Aorta (tissue), 5 donors: ENCODE measurements at regions not wholly inside any gene's neighbourhood (a gene's known extent, or its start where the extent isn't known, plus 50 kb on each side); places are given as distances from the start of the nearest gene placed in this dataset.

ENCODE experiments used
- ATAC-seq: fragments of 200-7000 bp; cut with Tn5 transposase; one replicate; pipeline ENCODE4 v1.9.1; 2022; ENCODE audit warnings: moderate library complexity; ENCODE audit not compliant: low FRiP score
- DNase-seq, 2 donors: peaks; one replicate each; pipeline ENCODE4 v3.0.0-alpha.2; 2020
- H3K27ac ChIP-seq, 2 donors: one replicate each; pipeline ENCODE4 v1.5.1; 2013; ENCODE audit warnings: low read length in 2 of 2, mild to moderate bottlenecking in 2 of 2, moderate library complexity in 2 of 2, control low read depth in 1 of 2, inconsistent platforms in 1 of 2, low read depth in 1 of 2
- H3K27me3 ChIP-seq, 2 donors: one replicate each; pipeline ENCODE4 v1.6.1; 2013; ENCODE audit warnings: control low read depth in 1 of 2, low read length in 1 of 2, mild to moderate bottlenecking in 1 of 2, moderate library complexity in 1 of 2; ENCODE audit not compliant: insufficient read depth in 2 of 2, control insufficient read depth in 1 of 2
- H3K36me3 ChIP-seq, 2 donors: one replicate each; pipeline ENCODE4 v1.6.1; 2013; ENCODE audit warnings: control low read depth in 1 of 2, low read length in 1 of 2, mild to moderate bottlenecking in 1 of 2; ENCODE audit not compliant: insufficient read depth in 2 of 2, control insufficient read depth in 1 of 2
- H3K4me1 ChIP-seq, 2 donors: one replicate each; pipeline ENCODE4 v1.6.1; 2013; ENCODE audit warnings: low read length in 2 of 2, control low read depth in 1 of 2, mild to moderate bottlenecking in 1 of 2, moderate library complexity in 1 of 2; ENCODE audit not compliant: insufficient read depth in 2 of 2, control insufficient read depth in 1 of 2
- H3K4me3 ChIP-seq, 2 donors: one replicate each; pipeline ENCODE4 v1.5.1; 2013; ENCODE audit warnings: low read length in 2 of 2, control low read depth in 1 of 2, mild to moderate bottlenecking in 1 of 2
- H3K9me3 ChIP-seq: one replicate; pipeline ENCODE4 v1.6.1; 2013; ENCODE audit warnings: mild to moderate bottlenecking, low read length; ENCODE audit not compliant: control insufficient read depth
- WGBS, 2 donors: extraction: QIAGEN DNeasy Blood & Tissue Kit; methylation state at CpG; one replicate each; pipeline ENCODE4 v1.1.7; 2013; 5-methylcytosine and 5-hydroxymethylcytosine counted together
- intact Hi-C, 2 donors: fragments of 100-400 bp; cut with DNase I; formaldehyde crosslinking; loops; one replicate each; pipeline versions ENCODE4 v1.14.2 to v1.15.0; 2022
- donor health status: healthy with polysubstance abuse.
- donor health status: Bipolar disorder and iron deficiency.
- donor health status: DM: no; HTN: no; CAD: no.
- donor health status: DM: no; HTN: no; CAD: no.
- donor health status: DM: yes; HTN: yes; CAD: no.

DNA sequence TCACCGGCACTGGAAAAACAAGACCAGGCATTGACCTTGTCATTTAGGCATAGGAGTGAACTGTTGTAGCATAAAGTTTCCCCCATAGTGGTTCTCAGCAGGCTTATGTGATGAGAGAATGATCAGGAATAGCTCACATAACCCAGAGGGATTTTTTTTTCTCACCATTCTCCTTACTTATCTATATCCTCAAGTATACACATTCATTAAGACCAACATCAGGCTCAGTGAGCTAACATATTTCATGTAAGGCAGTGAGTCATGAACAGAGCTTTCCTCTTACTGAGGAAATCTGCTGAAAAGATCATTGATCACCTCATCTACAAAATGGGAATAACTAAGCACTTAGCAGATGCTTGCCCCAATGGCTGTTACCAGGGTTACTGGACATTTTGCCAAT lies 396.6 kb upstream of the TMCO5A start:
- intact Hi-C loops: no loop called here
- Histone ChIP-seq H3K4me3 (no peak overlapping the region), H3K9me3 (no peaks in the 10 kb centered on the region), H3K36me3 (no peaks in the 10 kb centered on the region), H3K27me3 (no peaks in the 10 kb centered on the region), H3K4me1 (no peaks in the 10 kb centered on the region), H3K27ac (no peak overlapping the region)
- WGBS, 2 donors: 17 to 37% methylated on average over 1 of the region's 1 CpG
- ATAC-seq (no peak), DNase-seq (no peak)

DNA sequence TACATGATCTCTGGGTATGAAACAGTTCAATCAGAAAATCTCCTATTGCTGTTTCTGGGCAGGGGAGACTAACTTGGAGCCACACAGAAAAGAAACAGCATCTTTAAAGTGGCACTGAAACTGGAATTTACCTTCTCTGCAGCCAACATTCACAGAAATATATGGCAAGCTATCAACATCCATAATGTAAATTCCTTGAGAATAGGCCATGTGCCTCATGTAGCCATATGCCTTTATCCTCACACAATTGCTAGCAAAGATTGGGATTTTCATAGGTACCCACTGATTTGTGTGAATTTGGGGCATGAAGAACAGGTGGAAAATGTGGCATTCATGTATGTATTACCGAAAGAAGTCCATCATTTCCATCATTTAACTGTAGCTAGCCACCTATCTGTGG lies 386.3 kb upstream of the TMCO5A start:
- intact Hi-C loops: no loop called here
- WGBS, 2 donors: 83 to 97% methylated on average over 1 of the region's 1 CpG

DNA sequence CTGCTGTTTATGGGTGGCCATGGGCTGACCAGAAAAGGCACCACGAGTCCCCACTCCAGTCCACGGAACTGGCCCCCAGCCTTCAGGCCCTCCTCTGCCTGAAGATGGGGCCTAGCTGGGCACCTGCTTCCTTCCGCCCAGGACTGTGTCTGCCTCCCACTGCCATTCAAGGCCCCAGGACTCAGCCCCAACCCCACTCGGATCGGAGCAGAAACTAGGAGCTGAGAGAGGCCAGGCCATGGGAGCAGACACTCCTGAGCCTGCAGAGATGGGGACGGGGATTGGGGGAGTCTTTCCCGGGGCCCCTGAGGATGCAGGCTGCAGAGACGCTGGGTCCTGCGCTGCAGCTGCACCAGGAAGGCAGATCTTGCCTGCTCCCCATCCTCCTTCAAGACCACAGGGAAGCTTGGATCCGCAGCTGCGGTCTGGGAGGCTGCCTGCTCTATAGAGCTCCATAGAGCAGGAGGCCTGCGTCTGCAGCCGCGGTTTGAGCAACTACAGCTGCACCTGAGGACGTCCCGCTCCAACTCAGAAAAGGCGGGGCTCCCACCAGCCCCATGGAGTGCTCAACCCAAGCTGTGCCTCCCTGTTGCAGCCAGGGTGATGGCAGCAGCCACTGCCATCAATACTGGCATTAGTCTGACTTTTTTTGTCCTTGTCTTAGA lies 383.9 kb upstream of the TMCO5A start:
- WGBS, 2 donors: 87 to 88% methylated on average over 17 of the region's 17 CpGs

More for the DNA sequence above, 386.3 kb upstream of the TMCO5A start:
- no peaks in the 10 kb centered on the region for H3K27me3 ChIP-seq
- no peak overlapping the region for H3K4me3 ChIP-seq
- H3K4me1 ChIP-seq: no peaks in the 10 kb centered on the region
- no peaks in the 10 kb centered on the region for H3K9me3 ChIP-seq
- no peak for DNase-seq
- no peak for ATAC-seq
- no peak overlapping the region for H3K27ac ChIP-seq
- no peaks in the 10 kb centered on the region for H3K36me3 ChIP-seq

DNA sequence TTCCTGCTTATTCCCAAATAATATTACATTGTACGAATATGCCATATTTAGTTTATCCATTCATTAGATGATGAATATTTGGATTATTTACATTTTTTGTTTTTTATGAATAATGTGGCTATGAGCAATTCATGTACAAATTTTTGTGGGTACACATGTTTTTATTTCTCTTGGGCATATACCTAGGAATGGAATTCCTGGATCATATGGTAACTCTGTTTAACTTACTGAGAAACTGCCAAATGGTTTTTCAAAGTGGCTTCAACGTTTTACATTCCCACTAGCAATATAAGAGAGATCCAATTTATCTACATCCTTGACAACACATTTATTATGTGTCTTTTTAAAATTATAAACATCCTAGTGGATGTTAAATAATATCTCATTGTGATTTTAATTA lies 362.0 kb upstream of the TMCO5A start:
- intact Hi-C loops: no loop called here
- ATAC-seq (no peak), DNase-seq (no peak)
- Histone ChIP-seq H3K4me1 (no peaks in the 10 kb centered on the region), H3K27ac (no peak overlapping the region), H3K27me3 (no peaks in the 10 kb centered on the region), H3K4me3 (no peak overlapping the region), H3K9me3 (no peaks in the 10 kb centered on the region), H3K36me3 (no peaks in the 10 kb centered on the region)
- 21 to 25% methylated on average over 2 of the region's 2 CpGs for WGBS, 2 donors

More for the DNA sequence above, 383.9 kb upstream of the TMCO5A start:
- DNase-seq (peak in 1 of 2 donors; percentile 69), ATAC-seq (peak; percentile 60)
- Histone ChIP-seq H3K27ac (no peak overlapping the region), H3K9me3 (no peaks in the 10 kb centered on the region), H3K4me1 (no peaks in the 10 kb centered on the region), H3K27me3 (no peaks in the 10 kb centered on the region), H3K36me3 (no peaks in the 10 kb centered on the region), H3K4me3 (no peak overlapping the region)
- intact Hi-C loops: no loop called here

DNA sequence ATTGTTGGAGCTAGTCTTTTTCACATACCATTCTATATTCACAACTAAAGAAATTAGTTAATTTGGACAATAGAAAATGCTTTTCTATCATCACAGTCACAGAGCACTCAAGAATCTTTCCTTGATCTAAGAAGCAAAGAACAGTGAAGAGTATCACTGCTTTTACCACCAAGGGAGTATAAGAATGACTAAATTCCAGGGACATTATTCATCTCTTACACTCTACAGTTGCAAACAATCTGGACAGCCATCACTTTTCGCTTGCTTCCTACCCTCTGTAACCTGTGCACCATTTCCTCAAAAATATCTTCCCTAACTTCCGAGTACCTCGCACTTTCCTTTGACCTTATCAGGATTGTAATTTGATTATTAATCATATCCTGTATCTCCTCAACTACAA lies 359.5 kb upstream of the TMCO5A start:
- Histone ChIP-seq H3K9me3 (no peaks in the 10 kb centered on the region), H3K4me3 (no peak overlapping the region), H3K27ac (no peak overlapping the region), H3K27me3 (no peaks in the 10 kb centered on the region), H3K4me1 (no peaks in the 10 kb centered on the region), H3K36me3 (no peaks in the 10 kb centered on the region)
- 79% methylated on average over 3 of the region's 3 CpGs for WGBS, 2 donors
- intact Hi-C loops: no loop called here
- DNase-seq (no peak), ATAC-seq (no peak)

DNA sequence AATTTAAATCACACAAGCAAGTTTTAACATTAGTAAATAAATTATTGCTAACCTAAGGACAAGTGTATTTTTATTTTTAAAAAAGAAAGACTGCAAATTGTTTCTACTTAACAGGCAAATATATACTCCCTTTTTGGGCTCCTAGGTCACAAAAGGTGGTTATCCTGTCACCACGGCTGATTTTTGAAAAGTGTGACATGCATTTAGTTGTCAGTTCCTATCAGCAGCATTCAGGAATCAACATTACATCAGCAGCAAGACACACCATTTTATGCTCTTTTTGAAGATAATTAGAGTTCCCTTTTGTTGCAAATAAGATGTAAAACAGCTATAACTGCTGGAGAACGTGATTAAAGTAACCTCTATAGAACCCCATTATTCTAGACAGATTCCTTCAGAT lies 357.5 kb upstream of the TMCO5A start:
- ATAC-seq (no peak), DNase-seq (no peak)
- Histone ChIP-seq H3K4me1 (no peaks in the 10 kb centered on the region), H3K27ac (no peak overlapping the region), H3K9me3 (no peaks in the 10 kb centered on the region), H3K4me3 (no peak overlapping the region), H3K36me3 (no peaks in the 10 kb centered on the region), H3K27me3 (no peaks in the 10 kb centered on the region)
- intact Hi-C loops: no loop called here
- WGBS, 2 donors: 68 to 81% methylated on average over 2 of the region's 2 CpGs

DNA sequence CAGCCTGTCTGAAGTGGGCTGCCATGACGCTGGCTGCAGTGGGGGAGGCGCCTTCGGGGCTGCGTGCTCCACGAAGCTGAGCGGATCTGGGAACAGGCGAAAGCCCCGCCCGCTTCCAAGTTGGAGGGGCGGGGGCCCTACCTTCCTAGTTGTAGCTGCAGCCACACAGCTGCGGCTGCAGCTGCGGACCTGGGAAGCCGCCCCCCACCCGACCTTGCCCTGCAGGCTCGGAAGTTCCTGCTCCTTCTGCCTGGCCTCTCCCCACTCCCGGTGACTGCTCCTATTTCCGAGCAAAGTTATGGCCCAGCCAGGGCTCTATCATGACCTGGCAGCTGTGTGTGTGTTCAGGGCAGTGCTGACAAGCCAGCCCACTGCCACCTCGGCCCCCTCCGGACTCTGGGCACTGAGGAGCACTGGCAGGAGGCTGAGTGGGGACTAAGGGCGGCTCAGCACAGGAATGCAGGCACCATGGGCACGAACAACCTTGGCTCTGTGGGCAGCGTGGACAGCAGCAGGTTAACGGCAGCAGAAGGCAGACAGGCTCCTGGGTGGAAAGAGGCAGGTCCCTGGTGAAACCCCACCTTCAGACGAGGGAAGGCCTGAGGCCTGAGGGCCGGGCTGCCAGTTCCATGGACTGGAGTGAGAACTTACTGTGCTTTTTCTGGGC lies 352.4 kb upstream of the TMCO5A start:
- intact Hi-C loops: no loop called here
- 92 to 93% methylated on average over 25 of the region's 25 CpGs for WGBS, 2 donors
- Histone ChIP-seq H3K9me3 (peaks cover 3% of the 10 kb centered on the region), H3K4me1 (no peaks in the 10 kb centered on the region), H3K36me3 (no peaks in the 10 kb centered on the region), H3K4me3 (no peak overlapping the region), H3K27ac (no peak overlapping the region), H3K27me3 (no peaks in the 10 kb centered on the region)
- ATAC-seq: no peak
- DNase-seq: peak in 1 of 2 donors; percentile 68

DNA sequence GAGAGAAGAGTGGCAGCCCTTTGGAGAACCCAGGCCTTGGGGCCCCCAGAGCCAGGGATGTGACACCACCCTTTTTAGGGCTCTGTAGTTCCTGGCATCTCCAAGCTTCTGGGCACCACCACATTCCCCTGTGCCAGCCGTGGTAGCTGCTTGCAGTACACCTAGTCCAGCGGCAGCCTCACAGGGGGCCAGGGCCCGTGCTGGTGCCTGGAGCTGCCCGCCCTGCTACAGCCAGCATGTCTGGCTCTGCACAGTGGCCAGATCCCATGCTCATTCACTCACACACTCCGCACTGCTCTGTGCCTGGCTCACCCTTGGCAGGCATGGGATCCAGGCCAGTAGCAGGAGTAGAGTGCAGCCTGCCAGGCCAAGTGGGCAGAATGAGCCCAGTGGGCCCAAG lies 351.6 kb upstream of the TMCO5A start:
- ATAC-seq: no peak
- no peaks in the 10 kb centered on the region for H3K27me3 ChIP-seq
- H3K9me3 ChIP-seq: peaks cover 3% of the 10 kb centered on the region
- H3K4me3 ChIP-seq: no peak overlapping the region
- 91 to 92% methylated on average over 5 of the region's 5 CpGs for WGBS, 2 donors
- no peaks in the 10 kb centered on the region for H3K36me3 ChIP-seq
- H3K4me1 ChIP-seq: no peaks in the 10 kb centered on the region
- no peak overlapping the region for H3K27ac ChIP-seq
- DNase-seq: peak in 1 of 2 donors; percentile 55
- intact Hi-C loops: no loop called here

DNA sequence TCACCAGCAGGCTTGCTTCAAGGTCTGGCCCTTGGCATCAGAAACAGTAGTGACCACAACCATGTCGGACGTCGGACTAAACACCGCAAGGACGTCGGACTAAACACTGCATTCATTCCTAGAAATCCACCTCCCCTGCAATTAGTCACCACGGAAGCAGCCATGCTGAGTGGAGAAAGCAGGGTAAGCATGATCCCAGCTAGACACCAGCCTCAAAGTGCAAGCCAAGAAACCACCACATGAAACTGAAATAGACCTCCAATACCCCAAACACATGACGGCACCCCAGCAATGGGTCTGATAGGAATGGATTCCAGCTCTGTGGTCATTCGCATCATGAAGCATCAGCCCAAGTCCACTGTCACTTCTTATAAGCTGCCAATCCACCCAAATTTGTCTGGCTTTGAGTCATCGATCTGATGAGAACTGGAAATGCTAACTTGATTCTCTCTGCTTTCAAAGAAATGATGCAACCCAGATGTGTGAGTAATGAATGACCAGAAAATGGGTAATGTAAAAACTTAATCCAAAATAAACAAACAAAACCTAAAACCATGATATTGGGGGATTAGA lies 348.3 kb upstream of the TMCO5A start:
- 92 to 93% methylated on average over 10 of the region's 10 CpGs for WGBS, 2 donors

More for the DNA sequence above, 348.3 kb upstream of the TMCO5A start:
- Histone ChIP-seq H3K4me3 (no peak overlapping the region), H3K27me3 (no peaks in the 10 kb centered on the region), H3K4me1 (no peaks in the 10 kb centered on the region), H3K27ac (no peak overlapping the region), H3K36me3 (no peaks in the 10 kb centered on the region), H3K9me3 (peaks cover 3% of the 10 kb centered on the region)
- ATAC-seq: no peak
- no peak for DNase-seq
- intact Hi-C loops: no loop called here
